GM23338 (cell line): ENCODE measurements at regions not wholly inside any gene's neighbourhood (a gene's known extent, or its start where the extent isn't known, plus 50 kb on each side); places are given as distances from the start of the nearest gene placed in this dataset.

Experiments
- ATAC-seq: fragments of 200-7000 bp; cut with Tn5 transposase; 3 replicates; pipeline ENCODE4 v1.9.1; 2020
- DNase-seq: peaks from one replicate; pipeline ENCODE4 v3.0.0-alpha.2; 2015; ENCODE audit warnings: low spot score
- H2AFZ ChIP-seq: fragments of 200-600 bp; sonication (generic); 2 replicates; pipeline ENCODE4 v1.8.0; 2016; ENCODE audit warnings: antibody characterized with exemption, mild to moderate bottlenecking, moderate library complexity
- H3F3A ChIP-seq: fragments of 200-600 bp; sonication (generic); replicated peaks from 2 replicates; pipeline ENCODE4 v1.8.0; 2017; ENCODE audit warnings: antibody characterized with exemption, mixed run types, low read depth
- H3K27ac ChIP-seq: fragments of 200-600 bp; sonication (generic); 2 replicates; pipeline ENCODE4 v1.6.1; 2016; ENCODE audit warnings: low read depth
- H3K27me3 ChIP-seq: fragments of 200-600 bp; sonication (generic); 2 replicates; pipeline ENCODE4 v1.8.0; 2016; ENCODE audit warnings: mild to moderate bottlenecking, mixed run types, moderate library complexity; ENCODE audit not compliant: insufficient read depth
- H3K36me3 ChIP-seq: fragments of 200-600 bp; sonication (generic); 2 replicates; pipeline ENCODE4 v1.8.0; 2016; ENCODE audit warnings: mild to moderate bottlenecking; ENCODE audit not compliant: insufficient read depth
- H3K4me1 ChIP-seq: fragments of 200-600 bp; sonication (generic); 2 replicates; pipeline ENCODE4 v1.8.0; 2016; ENCODE audit warnings: mild to moderate bottlenecking, moderate library complexity; ENCODE audit not compliant: insufficient read depth
- H3K4me2 ChIP-seq: fragments of 200-600 bp; sonication (generic); 2 replicates; pipeline ENCODE4 v1.7.1; 2017; ENCODE audit warnings: mixed run types
- H3K4me3 ChIP-seq: fragments of 200-600 bp; sonication (generic); 2 replicates; pipeline ENCODE4 v1.6.1; 2016; ENCODE audit warnings: mixed run types
- H3K79me2 ChIP-seq: fragments of 200-600 bp; sonication (generic); replicated peaks from 2 replicates; pipeline ENCODE4 v1.8.0; 2017; ENCODE audit warnings: mild to moderate bottlenecking; ENCODE audit not compliant: insufficient read depth
- H3K9me2 ChIP-seq: fragments of 200-600 bp; sonication (generic); 2 replicates; pipeline ENCODE4 v1.8.0; 2017; ENCODE audit not compliant: insufficient read depth
- H4K20me1 ChIP-seq: fragments of 200-600 bp; sonication (generic); replicated peaks from 2 replicates; pipeline ENCODE4 v1.8.0; 2017; ENCODE audit warnings: mild to moderate bottlenecking; ENCODE audit not compliant: insufficient read depth
- H3K27ac Mint-ChIP-seq: 2 replicates; pipeline ENCODE4 v1.8.0; 2020; ENCODE audit warnings: inconsistent platforms, mild to moderate bottlenecking, moderate library complexity, mixed read lengths
- H3K27me3 Mint-ChIP-seq: 3 replicates; pipeline ENCODE4 v1.8.0; 2022; ENCODE audit warnings: low read depth, mild to moderate bottlenecking, moderate library complexity, mixed read lengths, inconsistent platforms; ENCODE audit not compliant: insufficient read depth, poor library complexity
- H3K36me3 Mint-ChIP-seq: 3 replicates; pipeline ENCODE4 v1.8.0; 2021; ENCODE audit warnings: low read depth, mild to moderate bottlenecking, inconsistent platforms, moderate library complexity, mixed read lengths
- H3K4me1 Mint-ChIP-seq: 3 replicates; pipeline ENCODE4 v1.8.0; 2020; ENCODE audit warnings: mild to moderate bottlenecking, inconsistent platforms, mixed read lengths
- H3K4me3 Mint-ChIP-seq: 3 replicates; pipeline ENCODE4 v1.8.0; 2021; ENCODE audit warnings: moderate library complexity, mild to moderate bottlenecking, inconsistent platforms, mixed read lengths
- H3K9me3 Mint-ChIP-seq: 3 replicates; pipeline ENCODE4 v1.8.0; 2020; ENCODE audit warnings: moderate library complexity, mild to moderate bottlenecking, inconsistent platforms, mixed read lengths
- CREB1 ChIP-seq: fragments of 250-450 bp; sonication (Bioruptor Pico); IDR thresholded peaks from 2 replicates; pipeline ENCODE4 v1.5.0; 2020; ENCODE audit warnings: low read depth, mild to moderate bottlenecking, moderate library complexity
- CTCF ChIP-seq, 2 experiments: fragments of 200-600 bp in 1 of 2; sonication (generic) in 1 of 2; conservative IDR thresholded peaks; 2 replicates each; pipeline versions ENCODE4 v1.5.1 to v1.6.1; 2016 to 2017; ENCODE audit warnings: antibody characterized with exemption in 2 of 2, low read depth in 2 of 2, mild to moderate bottlenecking in 2 of 2, moderate library complexity in 1 of 2
- ETS1 ChIP-seq: IDR thresholded peaks from 2 replicates; pipeline ENCODE4 v1.6.1; 2016; ENCODE audit warnings: antibody characterized with exemption
- EZH2 ChIP-seq: fragments of 200-600 bp; sonication (generic); IDR thresholded peaks from one replicate; pipeline ENCODE4 v1.8.0; 2017; ENCODE audit warnings: antibody characterized with exemption, mild to moderate bottlenecking, low read depth; ENCODE audit not compliant: unreplicated experiment
- EZH2phosphoT487 ChIP-seq: fragments of 200-600 bp; sonication (generic); IDR thresholded peaks from one replicate; pipeline ENCODE4 v1.8.1; 2018; ENCODE audit warnings: antibody characterized with exemption; ENCODE audit not compliant: unreplicated experiment
- JUNB ChIP-seq: IDR thresholded peaks from one replicate; pipeline ENCODE4 v1.6.1; 2016; ENCODE audit warnings: antibody characterized with exemption; ENCODE audit not compliant: unreplicated experiment
- NANOG ChIP-seq: IDR thresholded peaks from 2 replicates; pipeline ENCODE4 v1.6.1; 2016; ENCODE audit warnings: antibody characterized with exemption, borderline replicate concordance
- POLR2AphosphoS5 ChIP-seq: IDR thresholded peaks from 2 replicates; pipeline ENCODE4 v1.6.1; 2016; ENCODE audit warnings: antibody characterized with exemption, low read depth
- REST ChIP-seq: IDR thresholded peaks from one replicate; pipeline ENCODE4 v1.6.1; 2018; ENCODE audit warnings: antibody characterized with exemption; ENCODE audit not compliant: unreplicated experiment
- STAT1 ChIP-seq: IDR thresholded peaks from one replicate; pipeline ENCODE4 v1.6.1; 2016; ENCODE audit warnings: antibody characterized with exemption; ENCODE audit not compliant: unreplicated experiment
- ZNF114 ChIP-seq: fragments of 250-450 bp; sonication (Bioruptor Pico); IDR thresholded peaks from 2 replicates; pipeline ENCODE4 v1.5.0; 2020; ENCODE audit warnings: mild to moderate bottlenecking, moderate library complexity
- ZNF331 ChIP-seq: fragments of 250-450 bp; sonication (Bioruptor Pico); IDR thresholded peaks from 2 replicates; pipeline ENCODE4 v1.5.0; 2020; ENCODE audit warnings: low read depth, mild to moderate bottlenecking, moderate library complexity
- ZNF462 ChIP-seq: fragments of 250-450 bp; sonication (Bioruptor Pico); IDR thresholded peaks from 2 replicates; pipeline ENCODE4 v1.5.0; 2020; ENCODE audit warnings: mild to moderate bottlenecking, moderate library complexity

GRCh38 chr13:44726778-44727177, 150.6 kb upstream of the TSC22D1 start:
- H2AFZ ChIP-seq = peak overlapping the region; percentile 86; the same call in 1 of the 2 replicates
- H3K4me3 Mint-ChIP-seq = no peak overlapping the region
- no peak for ATAC-seq

More at GRCh38 chr13:44726778-44727177, 150.6 kb upstream of the TSC22D1 start:
- H3K27me3 Mint-ChIP-seq = peaks cover 3% of the 10 kb centered on the region
- H3K4me1 Mint-ChIP-seq = peaks cover 8% of the 10 kb centered on the region; the same call in 2 of the 3 replicates
- Histone ChIP-seq H3K4me2 (no peak overlapping the region), H3K27ac (no peak overlapping the region), H3K36me3 (no peaks in the 10 kb centered on the region; the same call in 1 of the 2 replicates), H3K27me3 (no peaks in the 10 kb centered on the region), H3K4me1 (no peaks in the 10 kb centered on the region), H3K4me3 (no peak overlapping the region), H4K20me1 (no peaks in the 10 kb centered on the region), H3K79me2 (no peaks in the 10 kb centered on the region), H3F3A (no peaks in the 10 kb centered on the region), H3K9me2 (peaks cover 3% of the 10 kb centered on the region; the same call in 1 of the 2 replicates)
- no peak for DNase-seq
- H3K9me3 Mint-ChIP-seq = peaks cover 3% of the 10 kb centered on the region; the same call in 1 of the 3 replicates
- TF ChIP-seq EZH2 = no peak
- TF ChIP-seq NANOG = no peak
- no peak for TF ChIP-seq POLR2AphosphoS5
- no peak for TF ChIP-seq ZNF114 (CRISPR knock-in tag)
- TF ChIP-seq EZH2phosphoT487 = no peak
- TF ChIP-seq CREB1 (CRISPR knock-in tag) = no peak
- TF ChIP-seq JUNB = no peak
- TF ChIP-seq ZNF462 (CRISPR knock-in tag) = no peak
- no peak for TF ChIP-seq STAT1
- TF ChIP-seq ETS1 = no peak
- no peak for TF ChIP-seq CTCF (conservative IDR thresholded peaks at IDR 0.05; ENCODE audit: low read depth in 2 of 2)
- TF ChIP-seq REST = no peak
- TF ChIP-seq ZNF331 (CRISPR knock-in tag) = no peak
- H3K27ac Mint-ChIP-seq = peak overlapping the region; percentile 36; the same call in 1 of the 2 replicates
- no peaks in the 10 kb centered on the region; the same call in 2 of the 3 replicates for H3K36me3 Mint-ChIP-seq
